Keratinocyte (primary cell): ENCODE measurements at regions not wholly inside any gene's neighbourhood (a gene's known extent, or its start where the extent isn't known, plus 50 kb on each side); places are given as distances from the start of the nearest gene placed in this dataset.
A peak's percentile ranks its signal among the peaks of the same experiment; 100 is the strongest.

Source experiments
- DNase-seq: peaks from one replicate; pipeline ENCODE4 v3.0.0-alpha.2; 2011; ENCODE audit warnings: low read depth, missing footprints, low spot score
- FAIRE-seq: peaks from 2 replicates; lab custom pipeline; 2011; peaks lifted over from hg19 to GRCh38; lab: Jason Lieb, UNC
- H2AFZ ChIP-seq: 2 replicates; pipeline ENCODE4 v1.6.0; 2012; ENCODE audit warnings: low read length, control low read depth, inconsistent platforms; ENCODE audit not compliant: control insufficient read depth
- H3K27ac ChIP-seq: 2 replicates; pipeline ENCODE4 v1.5.1; 2011; ENCODE audit warnings: low read length; ENCODE audit not compliant: control insufficient read depth, insufficient read depth
- H3K27me3 ChIP-seq: 3 replicates; pipeline ENCODE4 v1.6.0; 2011; ENCODE audit warnings: low read length; ENCODE audit not compliant: control insufficient read depth, insufficient read depth; ENCODE audit errors: extremely low read depth
- H3K36me3 ChIP-seq, 2 experiments: 2 replicates in 1 of 2; 3 replicates in 1 of 2; pipeline ENCODE4 v1.5.1; 2011; ENCODE audit warnings: low read length in 2 of 2, mild to moderate bottlenecking in 1 of 2; ENCODE audit not compliant: control insufficient read depth in 2 of 2, insufficient read depth in 2 of 2; ENCODE audit errors: extremely low read depth in 1 of 2
- H3K4me1 ChIP-seq: 3 replicates; pipeline ENCODE4 v1.5.1; 2011; ENCODE audit warnings: low read length; ENCODE audit not compliant: control insufficient read depth, insufficient read depth; ENCODE audit errors: extremely low read depth
- H3K4me2 ChIP-seq: 3 replicates; pipeline ENCODE4 v1.6.0; 2011; ENCODE audit warnings: low read depth, low read length; ENCODE audit not compliant: control insufficient read depth, insufficient read depth; ENCODE audit errors: extremely low read depth
- H3K4me3 ChIP-seq, 3 experiments: fragments of 200-600 bp in 1 of 3; sonication (generic) in 1 of 3; 2 replicates in 2 of 3; 3 replicates in 1 of 3; pipeline ENCODE4 v1.5.1; 2011 to 2016; ENCODE audit warnings: low read length in 3 of 3, mild to moderate bottlenecking in 3 of 3, control low read depth in 2 of 3, inconsistent platforms in 1 of 3, low read depth in 1 of 3, mixed read lengths in 1 of 3, mixed run types in 1 of 3, moderate library complexity in 1 of 3; ENCODE audit not compliant: control insufficient read depth in 2 of 3, insufficient read depth in 2 of 3; ENCODE audit errors: extremely low read depth in 1 of 3
- H3K79me2 ChIP-seq: 2 replicates; pipeline ENCODE4 v1.6.0; 2012; ENCODE audit warnings: low read length; ENCODE audit not compliant: control insufficient read depth, insufficient read depth
- H3K9ac ChIP-seq: 3 replicates; pipeline ENCODE4 v1.6.0; 2011; ENCODE audit warnings: low read length; ENCODE audit not compliant: control insufficient read depth, insufficient read depth; ENCODE audit errors: extremely low read depth
- H3K9me1 ChIP-seq: 3 replicates; pipeline ENCODE4 v1.6.0; 2011; ENCODE audit warnings: low read length; ENCODE audit not compliant: control insufficient read depth, insufficient read depth; ENCODE audit errors: extremely low read depth
- H3K9me3 ChIP-seq: 2 replicates; pipeline ENCODE4 v1.5.1; 2012; ENCODE audit warnings: low read depth, low read length; ENCODE audit not compliant: control insufficient read depth
- H4K20me1 ChIP-seq: 3 replicates; pipeline ENCODE4 v1.6.0; 2011; ENCODE audit warnings: low read length; ENCODE audit not compliant: control insufficient read depth, insufficient read depth; ENCODE audit errors: extremely low read depth
- EZH2 ChIP-seq: IDR thresholded peaks from one replicate; pipeline ENCODE4 v1.6.1; 2012; ENCODE audit warnings: inconsistent platforms, mild to moderate bottlenecking, low read length, moderate library complexity
- dilution Hi-C: fragments of 300-500 bp; cut with MboI; formaldehyde crosslinking; loops from one replicate; pipeline ENCODE4 v1.7.0; 2020; ENCODE audit warnings: low sequenced_read_pairs; ENCODE audit not compliant: extremely low pct_ligation_motif_present
- TF ChIP-seq, protein P1 (sequence below), 3 experiments: IDR thresholded peaks in 1 of 3; conservative IDR thresholded peaks in 1 of 3; optimal IDR thresholded peaks in 1 of 3; 2 replicates in 2 of 3; 3 replicates in 1 of 3; pipeline versions ENCODE3 to v1.5.1; 2011; ENCODE audit warnings: low read length in 3 of 3, mild to moderate bottlenecking in 3 of 3, moderate library complexity in 2 of 3, control low read depth in 1 of 3, inconsistent platforms in 1 of 3; ENCODE audit not compliant: insufficient read depth in 2 of 3; ENCODE audit errors: extremely low read depth in 1 of 3

DNA sequence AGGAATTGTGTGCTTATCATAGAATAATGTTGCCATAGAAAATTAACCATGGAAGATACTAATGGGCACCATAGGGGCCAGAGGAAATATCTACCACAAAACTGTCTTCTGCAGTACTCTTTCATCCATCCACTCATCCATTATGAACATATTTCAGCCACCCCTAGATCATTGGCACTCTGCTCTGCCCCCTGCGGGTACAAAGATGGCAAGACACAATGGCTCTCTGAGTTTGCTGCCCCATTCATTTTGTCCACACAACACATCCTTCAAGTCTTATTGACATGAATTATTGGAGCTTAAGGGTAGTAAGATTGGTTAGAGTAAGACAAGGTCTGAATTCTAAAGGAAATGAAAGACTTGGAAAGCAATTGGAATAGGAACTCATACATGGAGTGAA lies 1224.7 kb upstream of the CELF4 start:
- no peaks in the 10 kb centered on the region for H3K36me3 ChIP-seq
- no peak overlapping the region for H3K4me3 ChIP-seq
- FAIRE-seq, result peak; percentile 23
- no peaks in the 10 kb centered on the region for H3K4me1 ChIP-seq
- TF ChIP-seq, protein P1, sequence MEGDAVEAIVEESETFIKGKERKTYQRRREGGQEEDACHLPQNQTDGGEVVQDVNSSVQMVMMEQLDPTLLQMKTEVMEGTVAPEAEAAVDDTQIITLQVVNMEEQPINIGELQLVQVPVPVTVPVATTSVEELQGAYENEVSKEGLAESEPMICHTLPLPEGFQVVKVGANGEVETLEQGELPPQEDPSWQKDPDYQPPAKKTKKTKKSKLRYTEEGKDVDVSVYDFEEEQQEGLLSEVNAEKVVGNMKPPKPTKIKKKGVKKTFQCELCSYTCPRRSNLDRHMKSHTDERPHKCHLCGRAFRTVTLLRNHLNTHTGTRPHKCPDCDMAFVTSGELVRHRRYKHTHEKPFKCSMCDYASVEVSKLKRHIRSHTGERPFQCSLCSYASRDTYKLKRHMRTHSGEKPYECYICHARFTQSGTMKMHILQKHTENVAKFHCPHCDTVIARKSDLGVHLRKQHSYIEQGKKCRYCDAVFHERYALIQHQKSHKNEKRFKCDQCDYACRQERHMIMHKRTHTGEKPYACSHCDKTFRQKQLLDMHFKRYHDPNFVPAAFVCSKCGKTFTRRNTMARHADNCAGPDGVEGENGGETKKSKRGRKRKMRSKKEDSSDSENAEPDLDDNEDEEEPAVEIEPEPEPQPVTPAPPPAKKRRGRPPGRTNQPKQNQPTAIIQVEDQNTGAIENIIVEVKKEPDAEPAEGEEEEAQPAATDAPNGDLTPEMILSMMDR (optimal IDR thresholded peaks at IDR 0.05 in 1 of 3, IDR thresholded peaks at IDR 0.05 in 1 of 3, conservative IDR thresholded peaks at IDR 0.05 in 1 of 3; ENCODE audit: extremely low read depth in 1 of 3, insufficient read depth in 2 of 3, low read length in 3 of 3), result peak; percentile 51 to 73 (median 62)
- no peak for TF ChIP-seq EZH2
- dilution Hi-C loops, result no loop called here
- no peaks in the 10 kb centered on the region for H3K9me1 ChIP-seq
- H3K4me2 ChIP-seq, result no peak overlapping the region
- DNase-seq, result no peak
- H4K20me1 ChIP-seq, result no peaks in the 10 kb centered on the region
- no peaks in the 10 kb centered on the region for H3K27me3 ChIP-seq
- no peak overlapping the region for H3K27ac ChIP-seq
- no peak overlapping the region for H2AFZ ChIP-seq
- no peak overlapping the region for H3K9ac ChIP-seq
- H3K79me2 ChIP-seq, result no peaks in the 10 kb centered on the region
- H3K9me3 ChIP-seq, result no peaks in the 10 kb centered on the region

DNA sequence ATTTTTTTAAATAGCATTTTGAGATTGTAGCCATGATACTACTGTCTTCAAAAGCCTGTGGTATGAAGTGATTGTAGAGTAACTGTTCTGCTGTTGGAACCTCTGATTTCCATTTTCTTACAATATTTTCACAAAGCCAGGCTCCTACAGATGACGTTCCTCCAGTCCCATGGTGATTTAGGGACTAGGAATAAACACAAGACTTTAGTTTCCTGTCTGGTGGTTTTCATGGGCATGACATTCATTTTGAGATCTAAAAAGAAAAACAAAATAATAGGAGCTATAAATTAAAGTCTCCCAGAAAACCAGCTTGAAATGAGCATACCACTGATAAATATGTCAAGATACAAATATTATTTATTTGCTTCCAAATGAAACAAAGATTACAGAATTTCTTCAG lies 1223.5 kb upstream of the CELF4 start:
- no peak for TF ChIP-seq EZH2
- TF ChIP-seq, protein P1 (optimal IDR thresholded peaks at IDR 0.05 in 1 of 3, IDR thresholded peaks at IDR 0.05 in 1 of 3, conservative IDR thresholded peaks at IDR 0.05 in 1 of 3; ENCODE audit: extremely low read depth in 1 of 3, insufficient read depth in 2 of 3, low read length in 3 of 3), result no peak
- no peaks in the 10 kb centered on the region for H3K79me2 ChIP-seq

More for the DNA sequence above, 1223.5 kb upstream of the CELF4 start:
- dilution Hi-C loops, result no loop called here
- Histone ChIP-seq H3K4me2 (no peak overlapping the region), H3K4me1 (no peaks in the 10 kb centered on the region), H3K36me3 (no peaks in the 10 kb centered on the region), H3K9ac (no peak overlapping the region), H4K20me1 (no peaks in the 10 kb centered on the region), H3K27ac (no peak overlapping the region), H3K27me3 (no peaks in the 10 kb centered on the region), H2AFZ (no peak overlapping the region), H3K9me1 (no peaks in the 10 kb centered on the region), H3K9me3 (no peaks in the 10 kb centered on the region), H3K4me3 (no peak overlapping the region)
- FAIRE-seq, result no peak
- no peak for DNase-seq
